HG03066 (cell line): ENCODE measurements at regions not wholly inside any gene's neighbourhood (a gene's known extent, or its start where the extent isn't known, plus 50 kb on each side); places are given as distances from the start of the nearest gene placed in this dataset.

Source experiments
- ATAC-seq: cut with Tn5 transposase; IDR thresholded peaks from one replicate; pipeline ENCODE4 v1.9.1; 2021; ENCODE audit warnings: low read depth; ENCODE audit not compliant: unreplicated experiment

DNA sequence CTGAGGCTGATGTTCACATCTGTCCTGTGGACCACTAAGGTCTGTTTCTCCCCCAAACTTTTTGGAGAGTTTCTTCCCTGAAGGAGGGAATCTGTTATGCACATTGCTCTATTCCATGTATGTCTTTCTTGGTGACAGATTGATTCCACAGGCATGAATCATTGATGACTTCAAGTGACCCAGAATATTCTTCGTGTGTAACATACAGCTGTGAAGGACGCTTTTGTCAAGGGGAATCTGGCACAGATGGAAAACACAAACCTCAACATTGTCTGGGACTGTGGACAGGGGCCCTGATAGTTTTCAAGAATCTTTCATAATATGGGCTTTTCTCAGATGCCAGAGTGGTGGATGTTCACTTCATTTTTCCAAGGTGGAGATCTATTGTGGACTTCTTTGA lies 223.1 kb upstream of the MAF start:
- ATAC-seq, result no peak

DNA sequence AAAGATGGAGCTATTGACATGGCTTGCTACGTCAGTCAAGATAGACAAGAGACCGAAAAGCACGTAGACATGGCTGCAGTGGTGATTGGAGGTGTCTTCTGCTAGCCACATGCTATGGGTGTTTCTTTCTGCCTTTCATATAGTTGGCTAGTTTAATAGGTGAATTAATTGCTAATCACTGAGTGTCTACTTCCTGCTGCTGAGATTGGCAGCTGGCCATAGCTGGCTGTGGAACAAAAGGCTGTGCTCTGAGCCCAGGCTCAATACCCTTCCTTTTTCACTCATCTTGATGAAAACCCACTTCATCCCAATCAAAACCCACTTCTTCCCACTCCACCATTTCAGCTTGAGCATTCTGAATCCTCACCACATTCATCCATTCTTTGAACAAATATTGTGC lies 221.4 kb upstream of the MAF start:
- ATAC-seq, result no peak

DNA sequence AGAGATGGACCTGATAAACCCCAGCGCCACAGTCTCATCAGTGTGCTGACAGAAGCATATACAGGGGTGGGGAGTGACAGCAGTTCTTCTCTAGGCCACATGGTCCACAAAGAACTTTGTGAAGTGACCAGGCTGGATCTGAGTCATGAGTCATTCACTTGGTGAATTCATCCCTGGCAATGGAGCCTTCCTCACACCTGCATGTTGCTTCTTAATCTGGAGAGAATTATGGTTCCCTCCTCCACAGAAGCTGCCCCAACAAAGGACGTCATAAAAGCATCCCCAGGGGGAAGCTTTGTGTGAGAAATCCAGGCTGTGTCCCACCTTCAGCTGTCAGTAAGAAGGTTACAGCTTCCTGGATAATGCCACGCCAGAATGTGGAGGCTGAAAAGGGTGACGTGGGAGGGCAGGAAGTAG lies 215.6 kb upstream of the MAF start:
- ATAC-seq, result no peak

DNA sequence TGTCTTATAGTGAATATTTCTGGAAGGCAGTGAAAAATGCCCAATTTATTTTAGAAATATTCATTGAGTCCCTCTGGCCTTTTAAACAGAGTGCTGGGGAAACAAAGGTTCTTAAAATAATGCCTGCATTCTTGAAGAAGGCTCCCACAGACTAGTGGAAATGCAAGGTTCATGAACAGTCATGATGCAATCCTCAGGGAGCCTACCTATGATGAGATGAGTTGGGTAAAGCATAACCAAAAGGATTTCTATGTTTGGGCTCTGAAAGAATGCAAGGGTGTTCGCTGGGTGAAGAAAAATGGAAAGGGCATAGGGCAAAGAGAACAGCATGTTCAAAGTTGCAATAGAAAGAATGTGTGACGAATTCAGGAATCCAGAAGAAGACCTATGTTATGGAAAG lies 214.5 kb upstream of the MAF start:
- ATAC-seq, result no peak

DNA sequence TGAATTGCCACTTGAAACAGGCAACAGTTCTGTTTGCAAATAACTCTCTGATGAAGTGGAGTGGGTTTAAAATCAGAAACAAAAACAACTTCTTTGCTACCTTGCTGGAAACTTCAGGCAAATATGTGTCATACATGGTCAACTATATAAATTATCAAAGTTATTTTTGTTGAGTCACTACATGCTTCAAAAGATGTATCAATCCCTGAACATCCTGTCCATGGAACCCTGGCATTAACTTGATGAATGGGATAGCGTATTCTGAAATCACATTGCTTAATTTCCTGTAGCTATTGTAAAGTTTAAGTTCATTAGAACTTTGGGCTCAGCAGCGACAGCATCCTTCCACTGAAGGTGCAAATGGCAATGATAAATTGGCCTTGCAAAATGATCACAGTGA lies 213.6 kb upstream of the MAF start:
- no peak for ATAC-seq

DNA sequence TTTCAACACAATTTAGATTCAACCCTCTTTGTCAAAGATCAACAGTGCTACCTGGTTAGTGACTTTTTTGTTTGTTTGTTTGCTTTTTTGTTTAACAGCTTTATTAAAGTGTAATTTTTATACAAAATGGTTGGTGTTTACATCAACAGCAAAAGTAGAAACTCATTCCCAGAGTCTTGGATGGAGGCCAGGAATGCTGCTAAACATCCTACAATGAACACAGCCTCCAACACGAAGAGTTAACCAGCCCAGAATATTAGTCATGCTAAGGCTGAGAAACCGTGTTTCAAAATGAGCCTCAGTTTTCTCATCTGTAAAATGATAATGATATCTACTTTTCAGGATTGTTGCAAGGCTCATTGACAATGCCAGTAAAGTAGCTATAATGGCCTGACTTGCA lies 211.0 kb upstream of the MAF start:
- no peak for ATAC-seq

DNA sequence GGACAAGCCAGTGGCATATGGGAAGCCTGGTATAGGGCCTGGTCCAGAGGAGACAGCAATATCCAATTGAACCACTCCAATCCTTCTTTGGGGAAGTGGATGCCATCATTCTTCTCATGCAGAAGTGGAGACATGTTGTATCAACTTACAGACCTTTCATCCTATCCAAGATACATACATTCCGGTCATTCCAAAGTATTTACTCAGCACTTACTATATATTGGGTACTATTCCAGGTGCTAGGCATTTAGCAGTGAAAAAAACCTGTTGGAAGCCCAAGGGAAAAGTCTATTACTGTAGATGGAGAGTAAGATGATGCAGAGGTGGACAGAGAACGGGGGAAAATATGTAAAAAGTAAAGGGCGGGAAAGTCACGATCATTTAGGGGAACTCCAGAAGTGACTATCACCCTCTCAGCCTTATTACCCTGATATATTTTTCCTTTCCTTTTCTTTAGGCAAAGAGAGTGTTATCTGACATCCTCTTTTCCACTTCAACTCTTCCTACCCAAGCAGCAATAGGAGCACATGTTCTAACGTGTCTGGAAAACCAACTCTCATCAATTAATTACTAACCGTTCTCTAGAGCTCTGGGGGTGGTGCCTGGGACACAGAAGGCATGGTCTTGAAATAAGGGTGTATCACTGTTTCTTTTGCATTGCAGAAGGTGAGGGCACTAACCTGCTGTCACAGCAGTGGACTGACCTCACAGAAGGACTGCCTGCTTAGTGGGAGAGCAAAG lies 210.1 kb upstream of the MAF start:
- no peak for ATAC-seq

DNA sequence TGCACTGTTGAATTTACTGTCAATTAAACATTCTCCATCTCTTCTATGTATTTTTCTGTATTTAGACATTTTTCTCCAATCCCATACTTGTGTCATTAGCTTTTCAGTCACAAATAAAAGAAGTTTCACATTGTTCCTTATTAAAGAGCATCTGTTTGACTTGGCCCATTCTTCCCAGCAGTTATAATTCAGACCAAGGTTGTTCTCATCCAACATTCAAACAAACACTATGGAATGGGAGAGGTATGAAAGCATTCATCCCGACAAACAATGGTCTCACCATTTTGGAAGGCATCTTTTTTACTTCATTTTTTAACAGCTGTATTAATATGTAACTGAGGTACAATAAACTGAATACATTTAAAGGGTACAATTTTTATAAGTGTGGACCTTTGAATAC lies 208.8 kb upstream of the MAF start:
- no peak for ATAC-seq

DNA sequence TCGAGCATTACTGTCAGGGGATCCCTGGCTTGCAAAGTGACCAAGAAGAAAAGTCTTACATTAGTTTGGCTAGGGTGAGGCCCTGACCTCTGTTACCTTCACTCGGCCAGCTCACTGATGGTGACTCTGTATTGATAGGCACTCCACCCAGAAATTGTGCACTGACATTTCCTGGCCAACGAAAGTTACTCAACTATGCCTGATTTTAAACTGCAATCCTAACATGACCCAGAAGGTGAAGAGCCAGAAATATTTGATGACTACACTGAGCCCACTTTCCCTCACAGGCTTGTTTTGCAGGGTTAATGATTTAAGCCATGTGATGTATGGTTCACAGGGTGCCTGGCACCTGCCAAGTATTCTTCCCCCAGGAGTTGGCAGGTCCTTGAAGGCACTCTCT lies 208.2 kb upstream of the MAF start:
- ATAC-seq, result no peak

DNA sequence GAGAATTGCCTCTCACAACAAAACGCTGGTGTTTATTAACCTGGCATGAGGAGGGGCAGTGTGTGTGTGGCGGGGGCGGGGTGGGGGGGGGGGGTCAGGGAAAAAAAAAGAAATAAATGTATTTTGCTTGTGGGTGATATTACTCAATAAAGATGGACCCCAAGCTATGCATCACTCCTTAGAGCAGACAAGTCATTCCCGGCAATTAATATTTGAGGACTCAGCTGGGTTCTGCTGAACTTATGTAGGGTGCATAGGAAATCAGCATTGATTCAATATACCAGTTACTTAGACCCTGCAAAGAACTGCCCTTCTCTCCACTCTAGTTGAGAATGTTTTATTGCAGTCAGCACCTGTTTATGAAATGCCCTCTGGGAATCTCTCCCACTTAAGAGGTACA lies 206.2 kb upstream of the MAF start:
- no peak for ATAC-seq

DNA sequence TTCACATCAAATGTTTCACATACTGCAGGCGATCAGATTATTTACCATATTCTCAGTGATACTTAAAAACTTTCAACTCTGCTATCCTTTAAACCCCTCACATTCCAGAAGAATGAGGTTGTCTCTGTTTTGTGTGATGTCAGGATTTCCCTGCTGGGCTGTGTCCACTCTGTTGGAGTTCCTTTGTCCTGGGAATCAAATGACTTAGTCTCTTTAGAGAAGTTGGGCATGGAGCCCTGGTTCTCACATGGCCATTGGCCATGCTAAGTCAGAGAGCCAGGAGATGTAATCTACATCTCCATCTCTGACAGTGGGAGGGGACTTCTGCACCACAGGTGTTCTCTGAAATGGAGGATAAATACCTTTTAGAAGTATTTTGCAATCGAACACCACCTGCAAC lies 205.1 kb upstream of the MAF start:
- ATAC-seq, result no peak

DNA sequence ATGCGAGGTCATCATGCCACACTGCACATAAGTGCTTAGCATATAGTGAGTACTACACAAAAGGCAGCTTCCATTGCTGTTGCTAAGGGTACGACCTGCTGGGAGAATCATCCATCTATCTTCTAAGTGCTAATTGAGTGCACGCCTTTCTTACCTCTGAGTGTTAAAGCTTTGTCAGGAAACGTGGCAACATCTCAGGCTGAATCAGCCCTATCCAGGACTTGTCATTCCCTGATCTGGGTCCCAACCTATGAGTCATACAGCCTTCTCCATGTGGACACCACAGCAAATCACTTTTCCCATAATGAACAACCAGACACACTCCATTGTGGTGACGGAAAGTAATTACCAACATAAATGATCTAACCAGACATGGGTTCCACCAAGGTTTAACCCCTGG lies 201.1 kb upstream of the MAF start:
- ATAC-seq, result no peak

DNA sequence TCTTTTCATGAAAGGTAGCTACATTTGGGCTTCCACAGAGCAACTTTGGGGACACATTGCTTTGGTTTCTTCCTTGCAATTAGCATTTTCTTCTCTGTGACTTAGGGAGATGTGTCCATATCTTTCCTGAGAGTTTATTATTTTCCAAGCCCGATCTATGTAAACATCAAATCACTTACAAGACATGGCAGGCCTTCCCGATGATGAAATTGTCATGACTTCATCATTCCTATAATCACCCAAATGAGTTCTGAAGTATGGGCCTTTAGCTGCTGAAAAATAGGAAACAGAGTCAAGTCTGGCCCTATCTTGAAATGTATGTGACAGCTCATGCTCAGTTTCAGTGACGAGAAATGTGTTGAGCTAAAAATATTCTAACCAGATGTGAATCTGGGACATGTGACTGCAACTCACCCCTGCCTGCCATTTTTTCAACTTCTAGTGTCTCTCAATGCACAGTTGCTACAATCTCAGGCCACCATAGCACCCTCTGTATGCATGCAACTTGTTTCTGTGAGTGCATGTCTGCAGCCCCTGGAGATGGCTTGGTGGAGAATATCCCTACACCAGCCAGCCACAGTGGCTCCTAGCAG lies 199.6 kb upstream of the MAF start:
- no peak for ATAC-seq

DNA sequence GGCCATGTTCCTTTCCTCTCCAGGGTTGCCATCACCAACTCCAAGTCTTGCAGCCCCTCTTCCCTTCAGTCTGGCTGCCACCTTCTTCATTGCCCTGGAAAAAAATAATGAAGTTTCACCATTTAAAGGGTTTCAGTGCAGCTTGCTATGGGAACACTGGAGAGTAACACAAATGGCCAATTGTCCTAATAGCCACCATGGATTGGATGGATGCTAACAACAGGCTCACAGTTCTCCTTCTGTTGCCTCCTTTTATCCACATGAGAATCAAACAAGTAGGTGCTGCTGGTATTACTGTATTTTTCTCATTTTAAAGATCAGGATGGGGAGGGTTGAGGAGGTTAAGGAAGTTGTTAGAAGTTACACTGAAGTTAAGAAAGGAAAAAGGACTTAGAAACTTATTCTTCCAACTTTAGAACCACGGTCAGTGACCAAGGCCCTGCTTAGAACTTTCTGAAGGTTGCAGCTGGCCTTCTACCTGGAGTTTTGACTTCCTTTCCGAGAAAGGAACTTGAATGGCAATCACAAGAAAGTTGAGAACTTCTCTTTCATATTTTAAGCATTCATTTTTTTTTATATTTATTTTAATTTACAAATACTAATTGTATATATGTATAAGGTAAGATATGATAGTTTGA lies 198.0 kb upstream of the MAF start:
- ATAC-seq, result no peak

DNA sequence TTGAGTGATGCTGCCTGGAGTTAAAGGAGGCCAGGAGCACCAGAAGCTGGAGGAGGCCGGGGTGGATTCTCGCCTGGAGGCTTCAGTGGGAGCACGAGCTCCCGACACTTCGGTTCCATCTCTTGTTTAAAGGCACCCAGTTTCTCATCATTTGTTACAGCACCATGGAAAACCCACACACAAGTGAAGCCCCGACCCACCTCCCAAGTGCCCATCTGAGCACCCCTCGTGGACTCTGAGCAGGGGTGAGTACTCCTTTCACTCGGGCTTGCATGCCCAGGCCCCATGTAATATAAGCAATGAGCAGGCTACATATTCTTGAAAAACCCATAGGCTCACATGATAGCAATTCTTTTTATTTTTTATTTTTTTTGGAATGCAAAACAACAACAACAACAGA lies 196.9 kb upstream of the MAF start:
- ATAC-seq, result no peak

DNA sequence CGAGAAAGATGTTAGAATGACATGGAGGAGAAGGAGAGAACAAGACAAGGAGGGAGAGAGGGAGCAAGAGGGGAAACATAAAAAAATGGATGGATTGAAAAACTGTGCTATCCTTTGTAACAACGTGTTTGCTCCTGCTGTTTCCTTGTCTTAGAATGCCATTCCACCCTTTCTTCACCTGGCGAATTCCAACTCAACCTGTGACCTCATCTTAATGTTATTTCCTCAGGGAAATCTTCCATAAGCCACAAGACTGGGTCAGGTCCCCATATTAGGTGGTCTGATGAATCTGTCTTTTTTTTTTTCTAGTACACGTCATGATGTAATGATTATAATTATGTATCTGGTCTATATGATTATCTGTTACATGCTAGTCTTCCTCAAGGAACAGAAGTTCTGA lies 195.0 kb upstream of the MAF start:
- ATAC-seq, result no peak

DNA sequence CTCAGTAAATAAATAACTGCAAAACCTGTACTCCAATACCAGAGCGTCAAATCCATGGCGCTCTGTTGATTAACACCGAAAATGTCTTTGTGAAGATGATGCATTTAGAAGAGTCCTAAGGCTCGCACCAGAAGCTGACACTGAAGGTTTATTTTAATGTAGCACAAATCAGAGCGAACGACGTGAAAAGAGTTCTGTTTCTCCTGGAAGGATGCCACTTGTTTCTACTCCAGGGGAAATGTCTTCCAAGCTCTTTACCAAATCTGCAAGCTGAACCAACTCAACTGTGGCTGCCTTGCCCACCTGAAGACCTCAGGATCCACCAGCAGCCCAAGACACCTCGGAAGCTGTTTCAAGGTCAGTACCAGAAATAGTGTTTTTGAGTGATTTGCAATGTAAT lies 194.4 kb upstream of the MAF start:
- no peak for ATAC-seq

DNA sequence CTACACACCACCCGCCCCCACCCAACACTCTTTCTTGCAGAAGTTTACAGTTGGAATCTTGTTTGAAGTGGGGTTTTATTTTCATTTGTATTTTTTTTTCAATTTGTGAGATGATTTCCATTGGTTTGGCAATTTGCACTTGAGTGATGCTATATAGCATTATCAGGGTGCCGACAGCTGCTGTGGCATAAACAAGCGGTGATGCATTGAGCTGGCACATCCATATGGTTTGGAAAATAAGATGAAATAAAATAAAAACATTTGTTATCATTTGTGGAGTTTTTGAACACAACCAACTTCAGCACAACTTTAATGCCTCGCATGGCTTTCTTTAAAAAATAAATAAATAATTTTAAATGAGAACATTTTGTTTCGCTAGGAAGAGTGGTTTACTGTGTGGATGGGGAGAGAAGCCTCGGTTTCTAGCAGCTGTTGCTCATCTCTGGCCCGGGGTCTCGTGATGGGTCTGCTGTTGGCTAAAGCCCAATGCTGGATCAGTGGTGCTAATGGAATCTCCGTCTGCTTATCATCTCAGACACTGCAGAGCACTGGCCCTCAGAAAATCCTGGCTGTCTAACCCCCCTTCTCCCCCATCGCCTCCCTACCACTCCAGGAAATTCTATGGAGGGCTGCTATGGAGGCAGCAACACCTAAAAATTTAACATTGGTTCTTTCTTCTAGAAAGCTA lies 192.3 kb upstream of the MAF start:
- ATAC-seq, result no peak

DNA sequence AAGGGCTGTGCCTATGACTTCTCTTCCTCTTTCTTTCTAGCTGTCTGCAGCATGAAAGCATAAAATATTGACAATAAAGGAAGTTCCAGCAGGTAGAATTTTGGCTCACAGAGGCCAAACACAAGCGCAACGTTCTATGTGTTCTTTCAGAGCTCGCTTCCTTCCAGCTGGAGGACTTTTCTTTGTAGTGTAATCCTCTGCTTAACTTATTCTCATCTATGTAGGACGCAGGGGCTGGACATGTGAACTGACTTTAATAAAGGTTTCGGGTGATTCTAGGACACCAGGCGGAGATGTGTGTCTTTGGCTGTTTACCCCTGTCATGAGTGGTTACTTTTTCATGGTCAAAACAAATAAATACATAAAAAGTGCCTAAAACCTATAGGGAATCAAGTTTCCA lies 191.5 kb upstream of the MAF start:
- no peak for ATAC-seq

DNA sequence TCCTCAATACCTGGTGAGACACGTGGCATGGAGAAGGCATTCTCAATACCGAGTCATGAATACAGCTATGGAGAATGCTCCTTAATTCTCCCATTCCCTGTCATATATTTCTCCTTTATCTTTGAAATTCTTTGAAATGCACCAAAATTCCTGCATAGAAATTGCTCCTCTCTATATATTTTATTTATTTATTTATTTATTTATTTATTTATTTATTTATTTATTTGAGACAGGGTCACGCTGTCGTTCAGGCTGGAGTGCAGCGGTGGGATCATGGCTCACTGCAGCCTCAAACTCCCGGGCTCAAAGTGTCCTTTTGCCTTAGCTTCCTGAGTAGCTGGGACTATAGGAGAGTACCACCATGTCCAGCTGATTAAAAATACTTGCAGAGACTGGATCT lies 190.3 kb upstream of the MAF start:
- ATAC-seq, result no peak

DNA sequence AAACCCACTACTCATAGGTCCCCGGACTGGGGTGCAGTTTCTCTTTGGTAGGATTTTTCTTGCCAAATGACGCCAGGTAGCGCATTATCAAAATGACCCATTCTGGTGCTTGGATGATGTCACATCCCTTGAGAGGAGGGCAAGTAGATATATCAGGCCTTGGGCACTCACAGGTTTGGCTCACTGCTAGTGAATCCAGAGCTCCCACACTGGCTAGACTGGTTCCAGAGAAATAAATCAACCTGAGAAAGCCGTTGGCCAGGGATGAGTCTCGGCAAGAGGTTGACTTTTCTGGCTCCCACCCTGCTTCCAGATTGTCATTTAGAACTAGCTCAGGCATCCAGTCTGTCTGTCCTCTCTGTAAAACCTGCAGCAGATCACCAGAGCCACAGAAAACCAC lies 188.4 kb upstream of the MAF start:
- ATAC-seq, result no peak

DNA sequence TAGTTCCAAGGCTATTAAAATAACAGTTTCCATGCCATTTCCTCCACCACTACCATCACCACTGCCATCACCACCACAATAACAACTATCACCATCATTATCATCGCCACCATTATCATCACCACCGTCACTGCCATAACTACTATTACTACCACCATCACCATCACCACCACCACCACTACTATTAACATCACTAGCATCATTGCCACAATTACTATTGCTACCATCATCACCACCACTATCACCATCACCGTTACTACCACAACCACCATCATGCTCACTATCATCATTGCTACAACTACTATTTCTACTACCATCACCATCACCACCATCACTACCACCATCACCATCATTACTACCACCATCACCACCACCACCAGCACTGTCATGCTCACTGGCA lies 185.9 kb upstream of the MAF start:
- no peak for ATAC-seq
